Activated T-helper 2 cell treated with anti-CD3 and anti-CD28 coated beads, Interferon-gamma antibody, Interleukin-2, Interleukin-4, amounts not matched to agents 10 μg/mL and 5 μg/mL and 100 μg/mL, durations not matched to agents 14 hours and 24 hours and 36 hours (primary cell): ENCODE measurements at regions not wholly inside any gene's neighbourhood (a gene's known extent, or its start where the extent isn't known, plus 50 kb on each side); places are given as distances from the start of the nearest gene placed in this dataset.
"Not testable (repeated sequence)": the region's sequence is repeated elsewhere in the genome, so short reads cannot be mapped to it uniquely, and the experiment has no call there.

Experiments used
- DNase-seq: peaks from one replicate; pipeline ENCODE4 v3.0.0; 2021; ENCODE audit warnings: low spot score
- H3K27ac Mint-ChIP-seq: one replicate; pipeline ENCODE4 v1.8.0; 2021; ENCODE audit warnings: mixed read lengths
- H3K27me3 Mint-ChIP-seq: one replicate; pipeline ENCODE4 v1.8.0; 2021; ENCODE audit warnings: low read depth, mixed read lengths
- H3K36me3 Mint-ChIP-seq: one replicate; pipeline ENCODE4 v1.8.0; 2021; ENCODE audit warnings: low read depth, mixed read lengths
- H3K4me1 Mint-ChIP-seq: one replicate; pipeline ENCODE4 v1.8.0; 2021; ENCODE audit warnings: low read depth, mixed read lengths
- H3K4me3 Mint-ChIP-seq: one replicate; pipeline ENCODE4 v1.8.0; 2021; ENCODE audit warnings: low read depth, mild to moderate bottlenecking, moderate library complexity, mixed read lengths
- H3K9me3 Mint-ChIP-seq: one replicate; pipeline ENCODE4 v1.8.0; 2021; ENCODE audit warnings: mixed read lengths
- intact Hi-C: fragments of 100-400 bp; cut with micrococcal nuclease; formaldehyde crosslinking; loops from one replicate; pipeline ENCODE4 v1.15.1; 2023

DNA sequence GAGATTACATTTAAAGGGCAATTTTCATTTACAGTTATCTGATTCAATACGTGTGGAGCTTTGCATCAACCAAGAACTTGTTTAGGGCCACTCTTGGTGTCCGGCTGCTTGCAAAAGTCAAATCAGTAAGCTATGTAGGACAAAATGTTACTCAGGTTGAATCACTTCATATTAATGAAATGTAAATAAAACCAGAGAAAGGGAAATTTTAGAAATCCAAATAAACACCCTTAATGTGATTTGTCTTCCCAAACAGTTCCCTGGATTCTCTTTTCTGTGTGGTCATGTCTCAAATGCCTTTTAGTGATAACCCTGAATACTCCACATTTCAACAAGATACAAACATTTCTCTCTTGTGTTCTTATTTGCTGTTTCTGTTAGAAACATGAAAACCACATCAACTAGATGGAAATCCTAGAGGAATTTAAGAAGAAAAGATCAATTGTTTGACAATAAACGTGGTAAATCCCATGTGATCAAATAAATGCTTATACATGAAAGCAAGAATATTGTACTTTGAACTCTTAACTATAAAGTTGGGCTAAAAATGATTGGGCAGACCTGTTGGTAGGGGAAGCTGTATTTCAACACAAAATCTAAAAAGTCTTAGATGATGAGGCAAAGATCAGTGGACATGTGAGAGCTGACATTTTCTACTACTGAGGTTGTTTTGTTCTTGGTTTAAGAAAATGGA lies 101.3 kb downstream of the CDC42EP3 start:
- H3K36me3 Mint-ChIP-seq = no peaks in the 10 kb centered on the region
- H3K4me1 Mint-ChIP-seq = peaks cover 31% of the 10 kb centered on the region
- intact Hi-C loops = loop anchor here (2.0 to 5.0 kb wide), 2 partner anchors 65 to 142 kb away; no protein-coding TSS in a partner anchor
- no peak overlapping the region for H3K4me3 Mint-ChIP-seq
- no peak for DNase-seq
- no peak overlapping the region for H3K27ac Mint-ChIP-seq
- H3K27me3 Mint-ChIP-seq = peaks cover 8% of the 10 kb centered on the region
- no peaks in the 10 kb centered on the region for H3K9me3 Mint-ChIP-seq

DNA sequence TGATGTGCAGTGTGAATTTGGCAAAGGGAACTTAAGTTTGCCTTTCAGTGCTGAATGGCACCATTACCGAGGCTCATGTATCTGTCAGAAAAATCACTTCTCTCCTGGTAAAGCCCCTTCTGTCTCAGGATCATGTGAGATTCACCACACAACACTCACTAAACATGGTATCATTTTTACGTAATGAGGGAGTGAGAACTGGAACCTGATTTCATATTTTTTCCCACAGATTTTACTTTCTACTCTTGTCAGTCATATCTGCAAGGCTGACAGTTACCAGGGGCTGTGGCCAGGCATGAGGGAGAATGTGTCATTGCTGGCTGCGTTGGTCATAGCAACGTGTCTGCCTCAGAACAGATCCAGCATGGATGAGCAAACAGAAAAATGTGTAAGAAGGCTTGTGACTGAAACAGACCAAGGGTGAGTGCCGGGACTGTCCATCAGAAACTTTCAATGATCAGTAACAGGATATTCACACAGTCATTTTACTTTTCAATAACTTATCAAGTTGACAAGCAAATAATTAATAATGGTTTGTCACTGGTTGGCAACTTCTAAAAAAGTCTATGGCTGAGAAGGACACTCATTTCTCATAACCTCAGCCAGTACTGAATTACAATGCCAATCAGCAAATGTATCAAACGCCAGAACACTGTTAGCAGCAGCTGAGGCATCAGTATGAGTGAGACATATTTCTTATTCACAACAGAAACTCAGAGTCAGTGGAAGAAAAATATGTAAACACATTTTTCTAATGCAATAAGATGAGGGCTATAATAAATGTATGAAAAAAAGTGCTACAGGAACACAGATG lies 100.5 kb downstream of the CDC42EP3 start:
- no peak overlapping the region for H3K27ac Mint-ChIP-seq
- no peak for DNase-seq
- no peaks in the 10 kb centered on the region for H3K36me3 Mint-ChIP-seq
- peaks cover 8% of the 10 kb centered on the region for H3K27me3 Mint-ChIP-seq
- H3K4me1 Mint-ChIP-seq = peaks cover 31% of the 10 kb centered on the region
- no peak overlapping the region for H3K4me3 Mint-ChIP-seq
- intact Hi-C loops = loop anchor here (2.0 kb wide), 1 partner anchor 64 kb away; no protein-coding TSS in a partner anchor
- H3K9me3 Mint-ChIP-seq = no peaks in the 10 kb centered on the region

DNA sequence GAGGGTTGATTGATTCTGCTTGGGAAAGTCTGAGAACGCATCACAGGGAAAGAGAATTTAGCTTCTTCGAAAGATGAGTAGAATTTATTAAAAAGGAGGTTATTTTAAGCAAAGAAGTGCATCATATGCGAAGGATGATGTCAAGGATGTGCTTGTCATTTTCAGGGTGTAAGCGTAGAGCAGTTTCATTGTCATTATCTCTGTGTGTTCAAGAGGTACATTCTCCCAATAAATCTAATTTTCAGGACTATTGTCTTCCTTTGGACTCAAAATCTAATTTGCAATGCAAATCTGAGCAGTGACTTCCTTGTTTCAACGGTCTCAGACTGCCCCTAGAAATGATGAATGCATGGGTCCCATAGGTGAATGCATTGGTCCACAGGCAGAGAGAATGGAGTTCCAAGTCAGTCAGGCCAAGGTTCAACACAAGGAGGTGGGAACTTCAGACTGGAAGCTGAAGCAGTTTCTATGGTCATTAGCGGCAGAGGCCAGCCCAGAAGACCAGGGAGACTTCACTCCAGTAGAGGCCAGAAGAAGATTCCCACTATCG lies 99.8 kb downstream of the CDC42EP3 start:
- H3K27ac Mint-ChIP-seq = no peak overlapping the region
- H3K9me3 Mint-ChIP-seq = peaks cover 7% of the 10 kb centered on the region
- no peak for DNase-seq
- intact Hi-C loops = loop anchor here (2.0 kb wide), 1 partner anchor 63 kb away; no protein-coding TSS in a partner anchor
- H3K27me3 Mint-ChIP-seq = peaks cover 8% of the 10 kb centered on the region
- no peaks in the 10 kb centered on the region for H3K36me3 Mint-ChIP-seq
- H3K4me3 Mint-ChIP-seq = no peak overlapping the region
- H3K4me1 Mint-ChIP-seq = peaks cover 30% of the 10 kb centered on the region

- intact Hi-C loops = no loop called here
- H3K27ac Mint-ChIP-seq = no peak overlapping the region
- H3K4me3 Mint-ChIP-seq = no peak overlapping the region
- peaks cover 7% of the 10 kb centered on the region for H3K9me3 Mint-ChIP-seq
- peaks cover 7% of the 10 kb centered on the region for H3K27me3 Mint-ChIP-seq
- H3K36me3 Mint-ChIP-seq = no peaks in the 10 kb centered on the region
- no peak for DNase-seq
- peaks cover 23% of the 10 kb centered on the region for H3K4me1 Mint-ChIP-seq
These were observed 97.7 kb downstream of the CDC42EP3 start for GRCh38 chr2:37573451-37574388.

DNA sequence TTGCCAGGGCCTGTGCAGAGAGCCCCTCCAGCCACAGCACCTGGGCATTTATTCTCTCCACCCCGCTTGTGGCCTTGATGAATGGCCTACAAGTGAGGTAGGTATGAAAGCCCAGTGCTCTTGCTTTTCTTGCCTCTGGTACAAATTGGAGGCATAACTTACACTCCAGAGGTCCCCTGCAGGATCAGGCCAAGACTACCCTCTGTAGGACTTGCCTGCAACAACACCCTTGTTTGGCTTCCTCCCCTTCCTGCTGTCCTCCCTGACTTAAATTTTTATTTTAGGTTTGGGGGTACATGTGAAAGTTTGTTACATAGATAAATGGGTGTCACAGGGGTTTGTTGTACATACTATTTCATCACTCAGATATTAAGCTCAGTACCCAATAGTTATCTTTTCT lies 95.7 kb downstream of the CDC42EP3 start:
- Mint-ChIP-seq H3K4me3 (no peak overlapping the region), H3K4me1 (peaks cover 18% of the 10 kb centered on the region), H3K27me3 (no peaks in the 10 kb centered on the region), H3K9me3 (peaks cover 21% of the 10 kb centered on the region), H3K27ac (no peak overlapping the region), H3K36me3 (peaks cover 3% of the 10 kb centered on the region)
- intact Hi-C loops = no loop called here
- DNase-seq = no peak

GRCh38 chr2:37576194-37576593 lies 95.2 kb downstream of the CDC42EP3 start:
- H3K27me3 Mint-ChIP-seq, H3K27ac Mint-ChIP-seq, DNase-seq, intact Hi-C loops, H3K4me3 Mint-ChIP-seq, H3K36me3 Mint-ChIP-seq: not testable (repeated sequence)
- Mint-ChIP-seq H3K4me1 (peaks cover 14% of the 10 kb centered on the region), H3K9me3 (peaks cover 21% of the 10 kb centered on the region)

GRCh38 chr2:37576831-37577230 lies 94.6 kb downstream of the CDC42EP3 start:
- H3K27ac Mint-ChIP-seq = no peak overlapping the region
- peaks cover 11% of the 10 kb centered on the region for H3K4me1 Mint-ChIP-seq
- H3K4me3 Mint-ChIP-seq = no peak overlapping the region
- H3K9me3 Mint-ChIP-seq = peaks cover 21% of the 10 kb centered on the region
- H3K36me3 Mint-ChIP-seq = peaks cover 3% of the 10 kb centered on the region
- intact Hi-C loops = no loop called here
- H3K27me3 Mint-ChIP-seq = no peaks in the 10 kb centered on the region
- DNase-seq = no peak

DNA sequence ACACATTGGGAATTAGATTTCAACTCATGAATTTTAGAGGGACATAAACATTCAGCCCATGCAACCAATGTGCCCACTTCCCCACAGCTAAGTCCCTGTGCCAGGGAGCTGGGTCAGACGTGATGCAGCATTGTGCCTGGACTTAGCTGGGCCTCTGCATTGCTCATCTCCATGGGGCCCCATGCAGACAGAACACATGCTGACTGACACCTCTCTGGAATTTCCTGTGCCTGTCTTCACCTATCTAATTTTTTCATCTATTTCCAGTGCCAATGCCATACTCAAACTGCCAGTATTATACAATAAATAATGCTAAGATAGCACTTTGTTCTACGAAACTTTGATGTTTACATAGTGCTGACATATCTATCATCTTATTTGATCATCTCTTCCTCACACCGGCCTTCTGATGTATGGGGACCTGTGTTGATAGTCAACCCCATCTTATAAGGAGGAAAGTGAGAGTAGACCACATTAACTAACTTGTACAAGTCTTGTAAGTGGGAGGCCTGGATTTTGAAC lies 92.2 kb downstream of the CDC42EP3 start:
- H3K36me3 Mint-ChIP-seq = peaks cover 3% of the 10 kb centered on the region
- intact Hi-C loops = no loop called here
- no peak overlapping the region for H3K4me3 Mint-ChIP-seq
- H3K9me3 Mint-ChIP-seq = peaks cover 21% of the 10 kb centered on the region
- no peaks in the 10 kb centered on the region for H3K27me3 Mint-ChIP-seq
- H3K27ac Mint-ChIP-seq = no peak overlapping the region
- no peak for DNase-seq
- peaks cover 26% of the 10 kb centered on the region for H3K4me1 Mint-ChIP-seq

DNA sequence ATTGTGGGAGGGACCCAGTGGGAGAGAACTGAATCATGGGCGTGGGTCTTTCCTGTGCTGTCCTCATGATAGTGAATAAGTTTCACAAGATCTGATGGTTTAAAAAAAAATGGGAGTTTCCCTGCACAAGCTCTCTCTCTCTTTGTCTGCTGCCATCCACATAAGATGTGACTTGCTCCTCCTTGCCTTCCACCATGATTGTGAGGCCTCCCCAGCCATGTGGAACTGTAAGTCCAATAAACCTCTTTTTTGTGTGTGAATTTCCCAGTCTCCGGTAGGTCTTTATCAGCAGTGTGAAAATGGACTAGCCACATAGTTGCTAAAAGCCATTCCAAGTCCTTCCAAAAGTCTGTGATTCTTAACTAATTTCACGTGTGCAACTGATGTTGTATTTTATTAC lies 91.5 kb downstream of the CDC42EP3 start:
- not testable (repeated sequence) for DNase-seq, H3K27ac Mint-ChIP-seq, H3K36me3 Mint-ChIP-seq, H3K4me3 Mint-ChIP-seq, H3K27me3 Mint-ChIP-seq
- peaks cover 21% of the 10 kb centered on the region for H3K9me3 Mint-ChIP-seq
- peaks cover 31% of the 10 kb centered on the region for H3K4me1 Mint-ChIP-seq
- intact Hi-C loops = loop anchor here (10.0 kb wide), 1 partner anchor 1075 kb away; no protein-coding TSS in a partner anchor

DNA sequence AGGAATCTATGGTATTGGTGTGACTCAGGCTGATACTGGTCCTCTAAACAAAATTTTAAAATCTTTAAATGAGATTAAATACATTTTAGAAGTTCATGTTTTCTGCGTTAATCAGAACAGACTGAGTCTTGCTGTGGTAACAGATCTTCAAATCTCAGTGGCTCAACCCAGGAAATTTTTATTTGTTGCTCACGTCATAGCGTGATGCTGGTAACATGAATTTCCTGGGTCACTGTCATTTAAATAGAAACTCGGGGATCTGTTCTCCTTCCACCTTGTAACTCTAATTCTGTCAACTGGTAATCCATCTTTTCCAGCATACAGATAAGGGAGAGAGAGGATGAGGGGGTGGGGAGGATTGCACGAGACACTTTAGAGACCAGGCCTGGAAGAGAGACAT lies 90.0 kb downstream of the CDC42EP3 start:
- peaks cover 43% of the 10 kb centered on the region for H3K4me1 Mint-ChIP-seq
- peaks cover 17% of the 10 kb centered on the region for H3K9me3 Mint-ChIP-seq
- DNase-seq = no peak
- no peak overlapping the region for H3K27ac Mint-ChIP-seq
- no peak overlapping the region for H3K4me3 Mint-ChIP-seq
- peaks cover 3% of the 10 kb centered on the region for H3K36me3 Mint-ChIP-seq
- no peaks in the 10 kb centered on the region for H3K27me3 Mint-ChIP-seq
- intact Hi-C loops = loop anchor here (10.0 kb wide), 1 partner anchor 1073 kb away; no protein-coding TSS in a partner anchor

- DNase-seq = no peak
- intact Hi-C loops = loop anchor here (10.0 kb wide), 1 partner anchor 1072 kb away; no protein-coding TSS in a partner anchor
- peak overlapping the region; percentile 31 for H3K4me3 Mint-ChIP-seq
- H3K27me3 Mint-ChIP-seq = no peaks in the 10 kb centered on the region
- peaks cover 15% of the 10 kb centered on the region for H3K9me3 Mint-ChIP-seq
- H3K27ac Mint-ChIP-seq = no peak overlapping the region
- peaks cover 55% of the 10 kb centered on the region for H3K4me1 Mint-ChIP-seq
- H3K36me3 Mint-ChIP-seq = peaks cover 3% of the 10 kb centered on the region
These were observed 88.8 kb downstream of the CDC42EP3 start for GRCh38 chr2:37582481-37583220.
